Lung microvascular endothelial cell (primary cell): ENCODE measurements at regions not wholly inside any gene's neighbourhood (a gene's known extent, or its start where the extent isn't known, plus 50 kb on each side); places are given as distances from the start of the nearest gene placed in this dataset.

Experiments used
- DNase-seq, 2 donors: peaks; one replicate each; pipeline versions ENCODE4 v3.0.0 to v3.0.0-alpha.2; 2010; ENCODE audit warnings: low read depth in 2 of 2

DNA sequence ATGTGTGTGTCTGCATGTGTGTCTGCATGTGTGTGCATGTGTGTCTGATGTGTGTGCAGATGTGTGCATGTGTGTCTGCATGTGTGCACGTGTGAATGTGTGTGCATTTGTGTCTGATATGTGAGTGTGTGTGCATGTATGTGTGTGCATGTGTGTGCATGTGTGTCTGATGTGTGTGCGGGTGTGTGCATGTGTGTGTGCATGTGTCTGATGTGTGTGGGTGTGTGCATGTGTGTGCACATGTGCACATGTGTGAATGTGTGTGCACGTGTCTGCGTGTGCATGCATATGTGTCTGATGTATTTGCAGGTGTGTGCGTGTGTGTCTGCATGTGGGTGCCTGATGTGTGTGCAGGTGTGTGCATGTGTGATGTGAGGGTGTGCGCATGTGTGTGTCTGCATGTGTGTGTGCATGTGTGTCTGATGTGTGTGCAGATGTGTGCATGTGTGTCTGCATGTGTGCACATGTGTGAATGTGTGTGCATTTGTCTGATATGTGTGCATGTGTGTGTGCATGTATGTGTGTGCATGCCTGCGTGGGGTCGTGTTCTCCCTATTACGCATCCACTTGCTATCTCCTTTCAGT lies 470.1 kb upstream of the HS6ST1 start:
- DNase-seq, result no peak

- no peak for DNase-seq
These were observed 470.6 kb upstream of the HS6ST1 start for GRCh38 chr2:128789221-128789620.

GRCh38 chr2:128789776-128790455 lies 471.2 kb upstream of the HS6ST1 start:
- no peak for DNase-seq

GRCh38 chr2:128790541-128791001 lies 471.9 kb upstream of the HS6ST1 start:
- no peak for DNase-seq

- no peak for DNase-seq
These were observed 472.7 kb upstream of the HS6ST1 start for GRCh38 chr2:128791120-128791984.

DNA sequence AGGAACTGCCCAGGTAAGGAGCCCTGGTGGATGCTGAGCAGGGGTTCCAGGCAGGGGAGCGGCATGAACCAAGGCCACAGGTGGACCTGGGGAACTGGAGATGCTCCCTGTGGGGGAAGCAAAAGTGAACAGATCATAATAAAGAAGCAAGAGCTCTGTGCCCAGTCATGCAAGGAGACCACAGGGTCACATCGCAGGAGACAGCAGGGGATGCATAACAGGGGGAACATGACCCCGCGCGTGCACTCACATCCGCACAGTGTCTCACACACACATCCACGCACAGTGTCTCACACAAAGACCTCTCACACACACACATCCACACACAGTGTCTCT lies 473.3 kb upstream of the HS6ST1 start:
- no peak for DNase-seq

- no peak for DNase-seq
These were observed 473.9 kb upstream of the HS6ST1 start for GRCh38 chr2:128792476-128793054.

GRCh38 chr2:128793404-128793803 lies 474.7 kb upstream of the HS6ST1 start:
- DNase-seq, result no peak

DNA sequence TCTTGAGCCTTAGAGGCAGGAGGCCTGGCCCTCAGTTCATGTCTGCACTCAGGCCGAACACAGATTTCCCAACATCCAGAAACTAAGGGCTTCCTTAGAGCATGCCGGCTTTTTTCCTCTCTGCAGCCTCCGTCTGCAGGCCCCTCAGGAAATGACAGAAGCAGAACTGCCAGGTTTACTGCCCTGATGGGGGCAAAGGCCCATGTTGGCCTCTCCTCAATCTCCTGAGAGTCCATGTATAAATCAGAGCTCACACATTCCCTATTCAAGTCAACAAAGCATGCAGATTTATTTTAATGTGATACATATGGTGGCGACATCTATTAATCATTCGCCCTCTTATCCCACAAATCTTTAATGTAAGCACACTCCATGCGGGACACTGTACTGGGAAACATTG lies 475.6 kb upstream of the HS6ST1 start:
- no peak for DNase-seq

GRCh38 chr2:128796321-128796720 lies 477.7 kb upstream of the HS6ST1 start:
- DNase-seq, result no peak

- DNase-seq, result no peak
These were observed 478.4 kb upstream of the HS6ST1 start for GRCh38 chr2:128797092-128797491.

DNA sequence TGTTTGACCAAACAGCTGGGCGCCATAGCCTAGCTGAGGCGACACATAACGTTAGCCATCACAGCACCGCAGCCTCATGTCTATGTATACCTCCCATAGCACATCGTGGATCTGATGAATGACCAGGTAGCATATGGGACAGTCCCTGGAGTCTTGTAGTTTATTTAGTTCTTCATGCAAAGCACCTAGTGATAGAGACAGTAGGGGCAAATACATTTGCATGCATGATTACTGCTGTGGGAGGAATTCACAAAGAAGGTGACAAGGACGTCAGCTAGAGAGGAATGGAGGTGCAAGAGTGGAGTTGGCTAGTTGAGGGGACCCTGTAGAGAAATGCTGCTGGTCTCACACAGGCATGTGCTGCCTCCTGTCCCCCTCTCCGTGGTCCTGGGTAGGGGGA lies 478.9 kb upstream of the HS6ST1 start:
- DNase-seq, result no peak

- no peak for DNase-seq
These were observed 479.3 kb upstream of the HS6ST1 start for GRCh38 chr2:128797937-128798336.

DNA sequence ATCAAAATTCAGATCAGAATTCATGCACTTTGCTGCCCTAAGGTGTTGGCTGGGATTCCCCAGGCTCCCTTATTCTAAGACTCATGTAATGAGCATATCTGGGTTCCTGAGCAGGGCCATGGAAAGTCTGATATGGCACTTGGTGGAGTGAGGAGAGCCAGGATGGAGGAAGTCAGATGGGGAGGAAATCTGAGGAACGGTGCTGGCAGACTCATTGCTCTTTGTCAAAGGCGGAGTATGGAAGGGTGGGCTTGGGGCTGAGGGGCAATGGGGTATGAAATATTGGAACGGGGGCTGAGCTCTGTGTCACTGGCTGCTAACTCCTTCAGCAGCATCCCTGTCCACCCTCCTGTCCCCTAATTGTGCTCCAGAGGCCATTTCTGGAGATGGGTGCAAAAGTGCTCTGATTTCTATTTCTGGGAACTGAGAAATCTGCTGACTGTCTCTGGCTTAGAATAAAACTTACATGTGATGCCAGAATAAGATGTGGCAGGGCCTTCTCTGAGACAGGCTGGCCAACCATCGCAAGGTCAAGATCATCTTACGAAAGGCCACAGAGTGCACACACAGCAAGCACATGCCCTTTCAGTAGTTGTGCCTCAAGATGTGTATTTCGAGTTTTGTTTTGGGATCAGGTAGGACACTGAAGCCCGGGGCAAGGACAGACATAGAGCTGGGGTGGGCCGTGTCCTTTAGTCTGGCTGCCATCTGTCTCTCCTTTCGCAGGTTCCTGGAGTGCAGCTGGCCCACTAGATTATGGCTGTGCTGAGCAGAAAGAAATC lies 480.0 kb upstream of the HS6ST1 start:
- DNase-seq, result no peak

- DNase-seq, result no peak
These were observed 480.6 kb upstream of the HS6ST1 start for GRCh38 chr2:128799284-128799552.

- no peak for DNase-seq
These were observed 481.1 kb upstream of the HS6ST1 start for GRCh38 chr2:128799730-128800129.

- no peak for DNase-seq
These were observed 482.9 kb upstream of the HS6ST1 start for GRCh38 chr2:128801576-128801975.

- DNase-seq, result no peak
These were observed 484.6 kb upstream of the HS6ST1 start for GRCh38 chr2:128803222-128803621.

DNA sequence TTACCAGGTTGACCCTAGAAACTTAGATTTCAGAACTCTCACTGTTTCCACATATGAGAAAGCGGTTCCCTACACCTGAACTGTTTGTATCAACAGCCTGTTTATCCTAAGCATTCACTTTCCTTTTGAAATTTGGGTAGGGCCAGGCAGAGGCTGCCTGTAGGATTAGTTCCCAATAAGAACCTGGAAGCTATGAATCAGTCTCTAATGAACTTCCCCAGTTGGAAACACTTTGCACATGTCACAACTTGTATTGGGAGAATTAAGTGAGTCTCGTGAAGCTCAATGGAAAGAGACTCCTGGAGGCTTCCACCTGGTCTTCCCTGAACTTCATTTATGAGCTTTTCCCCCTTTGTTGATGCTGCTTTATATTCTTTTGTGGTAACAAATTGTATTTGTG lies 486.6 kb upstream of the HS6ST1 start:
- DNase-seq, result no peak

DNA sequence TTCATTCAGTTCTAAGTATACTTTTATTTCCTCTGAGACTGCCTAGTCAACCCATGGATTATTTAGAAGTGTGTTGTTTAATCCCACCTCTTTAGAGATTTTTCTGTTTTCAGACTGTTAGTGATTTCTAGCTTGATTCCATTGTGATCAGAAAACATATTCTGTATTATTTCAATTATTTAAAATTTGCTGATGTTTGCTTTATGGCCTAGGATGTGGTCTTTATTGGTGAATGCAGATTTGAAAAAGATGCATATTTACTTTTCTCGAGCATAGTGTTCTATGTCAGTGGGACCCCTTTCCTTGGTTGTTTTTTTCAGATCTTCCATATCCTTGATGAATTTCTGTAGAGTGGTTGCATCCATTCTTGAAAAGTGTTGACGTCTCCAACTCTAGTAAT lies 487.2 kb upstream of the HS6ST1 start:
- DNase-seq, result no peak

DNA sequence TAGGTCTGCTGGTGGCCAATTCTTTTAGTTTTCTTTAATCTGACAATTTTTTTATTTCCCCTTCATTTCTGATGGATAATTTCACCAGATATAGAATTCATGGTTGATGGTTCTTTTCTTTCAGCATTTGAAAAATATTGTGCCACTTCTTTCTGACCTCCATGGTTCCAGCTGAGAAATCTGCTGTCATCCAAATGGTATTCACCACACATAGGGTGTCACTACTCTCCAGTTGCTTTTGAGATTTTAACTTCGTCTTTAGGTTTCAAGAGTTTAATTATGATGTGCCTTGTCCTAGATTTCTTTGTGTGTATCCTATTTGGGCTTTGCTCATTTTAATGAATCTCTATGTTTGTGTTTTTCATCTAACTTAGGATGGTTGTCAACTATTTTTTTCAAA lies 488.6 kb upstream of the HS6ST1 start:
- no peak for DNase-seq
